ENCODE measurements at regions not wholly inside any gene's neighbourhood (a gene's known extent, or its start where the extent isn't known, plus 50 kb on each side); places are given as distances from the start of the nearest gene placed in this dataset.

DNA sequence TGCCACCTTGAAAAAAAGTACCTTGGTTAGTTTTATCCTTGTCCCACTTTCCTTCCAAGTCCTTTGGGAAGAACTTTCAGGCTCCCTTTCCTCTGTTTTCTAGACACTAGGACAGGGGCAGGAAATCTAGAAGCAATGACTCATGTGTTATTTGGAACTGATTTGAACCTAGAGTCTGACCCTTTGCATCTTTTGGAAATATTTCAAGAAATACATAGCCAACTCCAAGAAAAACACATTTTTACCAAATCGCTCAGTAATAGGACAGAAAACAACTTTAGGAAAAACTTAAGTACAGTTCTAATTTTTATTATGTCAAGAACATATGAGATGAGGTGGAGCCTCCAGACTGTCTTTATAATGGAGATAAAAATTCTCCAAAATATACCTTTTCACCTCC lies 292.4 kb downstream of the PTBP2 start:
- ChIA-PET CTCF (no interaction called here), POLR2A (no interaction called here)
- Mint-ChIP-seq H3K9me3 (no peaks in the 10 kb centered on the region), H3K36me3 (no peaks in the 10 kb centered on the region; the same call in 1 of the 2 replicates), H3K4me1 (peaks cover 10% of the 10 kb centered on the region), H3K4me3 (no peak overlapping the region), H3K27me3 (ENCODE audit: low read depth) (no peaks in the 10 kb centered on the region), H3K27ac (no peak overlapping the region)
- TF ChIP-seq, protein P1, sequence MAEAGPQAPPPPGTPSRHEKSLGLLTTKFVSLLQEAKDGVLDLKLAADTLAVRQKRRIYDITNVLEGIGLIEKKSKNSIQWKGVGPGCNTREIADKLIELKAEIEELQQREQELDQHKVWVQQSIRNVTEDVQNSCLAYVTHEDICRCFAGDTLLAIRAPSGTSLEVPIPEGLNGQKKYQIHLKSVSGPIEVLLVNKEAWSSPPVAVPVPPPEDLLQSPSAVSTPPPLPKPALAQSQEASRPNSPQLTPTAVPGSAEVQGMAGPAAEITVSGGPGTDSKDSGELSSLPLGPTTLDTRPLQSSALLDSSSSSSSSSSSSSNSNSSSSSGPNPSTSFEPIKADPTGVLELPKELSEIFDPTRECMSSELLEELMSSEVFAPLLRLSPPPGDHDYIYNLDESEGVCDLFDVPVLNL (CRISPR knock-in tag; IDR thresholded peaks at IDR 0.05; ENCODE audit: borderline replicate concordance, low read depth), result no peak
- TF ChIP-seq SOX15 (CRISPR knock-in tag; IDR thresholded peaks at IDR 0.05) (no peak), IRF2 (CRISPR knock-in tag; IDR thresholded peaks at IDR 0.05; ENCODE audit: borderline replicate concordance, low read depth) (no peak), CBFB (CRISPR knock-in tag; IDR thresholded peaks at IDR 0.05; ENCODE audit: low read depth) (no peak)
- no peak for ATAC-seq
- no peak for DNase-seq (ENCODE audit: low spot score)

- Mint-ChIP-seq H3K4me1 (peaks cover 11% of the 10 kb centered on the region), H3K36me3 (no peaks in the 10 kb centered on the region; the same call in 1 of the 2 replicates), H3K27ac (no peak overlapping the region), H3K9me3 (0 out of 2 replicates have a peak, but pooled peaks cover 2% of the 10 kb centered on the region), H3K27me3 (ENCODE audit: low read depth) (no peaks in the 10 kb centered on the region), H3K4me3 (no peak overlapping the region)
- CTCF ChIA-PET, result no interaction called here
- ATAC-seq (no peak), DNase-seq (ENCODE audit: low spot score) (no peak)
- POLR2A ChIA-PET, result no interaction called here
- TF ChIP-seq, protein P2, sequence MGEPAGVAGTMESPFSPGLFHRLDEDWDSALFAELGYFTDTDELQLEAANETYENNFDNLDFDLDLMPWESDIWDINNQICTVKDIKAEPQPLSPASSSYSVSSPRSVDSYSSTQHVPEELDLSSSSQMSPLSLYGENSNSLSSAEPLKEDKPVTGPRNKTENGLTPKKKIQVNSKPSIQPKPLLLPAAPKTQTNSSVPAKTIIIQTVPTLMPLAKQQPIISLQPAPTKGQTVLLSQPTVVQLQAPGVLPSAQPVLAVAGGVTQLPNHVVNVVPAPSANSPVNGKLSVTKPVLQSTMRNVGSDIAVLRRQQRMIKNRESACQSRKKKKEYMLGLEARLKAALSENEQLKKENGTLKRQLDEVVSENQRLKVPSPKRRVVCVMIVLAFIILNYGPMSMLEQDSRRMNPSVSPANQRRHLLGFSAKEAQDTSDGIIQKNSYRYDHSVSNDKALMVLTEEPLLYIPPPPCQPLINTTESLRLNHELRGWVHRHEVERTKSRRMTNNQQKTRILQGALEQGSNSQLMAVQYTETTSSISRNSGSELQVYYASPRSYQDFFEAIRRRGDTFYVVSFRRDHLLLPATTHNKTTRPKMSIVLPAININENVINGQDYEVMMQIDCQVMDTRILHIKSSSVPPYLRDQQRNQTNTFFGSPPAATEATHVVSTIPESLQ (CRISPR knock-in tag; IDR thresholded peaks at IDR 0.05), result no peak
- TF ChIP-seq NR1H2 (CRISPR knock-in tag; IDR thresholded peaks at IDR 0.05) (no peak), ZNF317 (CRISPR knock-in tag; IDR thresholded peaks at IDR 0.05; ENCODE audit: borderline replicate concordance, low read depth) (no peak), HMGA2 (CRISPR knock-in tag; IDR thresholded peaks at IDR 0.05) (no peak), MLX (CRISPR knock-in tag; IDR thresholded peaks at IDR 0.05) (no peak), GTF2I (CRISPR knock-in tag; conservative IDR thresholded peaks at IDR 0.05) (no peak)
- TF ChIP-seq, protein P3, sequence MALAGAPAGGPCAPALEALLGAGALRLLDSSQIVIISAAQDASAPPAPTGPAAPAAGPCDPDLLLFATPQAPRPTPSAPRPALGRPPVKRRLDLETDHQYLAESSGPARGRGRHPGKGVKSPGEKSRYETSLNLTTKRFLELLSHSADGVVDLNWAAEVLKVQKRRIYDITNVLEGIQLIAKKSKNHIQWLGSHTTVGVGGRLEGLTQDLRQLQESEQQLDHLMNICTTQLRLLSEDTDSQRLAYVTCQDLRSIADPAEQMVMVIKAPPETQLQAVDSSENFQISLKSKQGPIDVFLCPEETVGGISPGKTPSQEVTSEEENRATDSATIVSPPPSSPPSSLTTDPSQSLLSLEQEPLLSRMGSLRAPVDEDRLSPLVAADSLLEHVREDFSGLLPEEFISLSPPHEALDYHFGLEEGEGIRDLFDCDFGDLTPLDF (CRISPR knock-in tag; IDR thresholded peaks at IDR 0.05), result no peak
Measured at GRCh38 chr1:97014426-97014825, 292.8 kb downstream of the PTBP2 start.

DNA sequence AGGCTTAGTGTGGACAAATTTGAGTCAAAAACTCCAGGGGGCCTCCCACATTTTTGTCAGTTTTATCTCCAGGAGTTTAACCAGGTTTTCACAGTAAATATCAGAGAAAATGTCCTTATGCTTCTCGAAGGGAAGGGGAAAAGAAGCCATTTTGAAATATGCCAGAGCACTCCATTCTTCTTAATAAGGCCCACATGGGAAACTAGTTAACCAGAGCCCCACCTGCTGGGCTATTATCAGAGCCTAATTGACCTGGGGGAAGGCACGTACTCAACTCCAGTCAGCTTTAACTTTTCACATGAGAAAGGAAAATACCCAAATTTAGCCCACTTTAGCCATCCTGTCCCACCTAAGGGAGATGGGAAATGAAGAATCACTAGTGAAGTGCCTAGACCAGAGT lies 296.3 kb downstream of the PTBP2 start:
- Mint-ChIP-seq H3K27ac (no peak overlapping the region), H3K27me3 (ENCODE audit: low read depth) (no peaks in the 10 kb centered on the region), H3K4me3 (no peak overlapping the region), H3K36me3 (no peaks in the 10 kb centered on the region; the same call in 1 of the 2 replicates), H3K4me1 (peaks cover 12% of the 10 kb centered on the region), H3K9me3 (0 out of 2 replicates have a peak, but pooled peaks cover 3% of the 10 kb centered on the region)
- ATAC-seq (peak; percentile 80), DNase-seq (ENCODE audit: low spot score) (peak; percentile 23)
- POLR2A ChIA-PET, result no interaction called here
- CTCF ChIA-PET, result no interaction called here
- no peak for TF ChIP-seq ZNF671 (CRISPR knock-in tag; IDR thresholded peaks at IDR 0.05)
- TF ChIP-seq HMGA2 (CRISPR knock-in tag; IDR thresholded peaks at IDR 0.05), result no peak
- no peak for TF ChIP-seq ATF3 (CRISPR knock-in tag; conservative IDR thresholded peaks at IDR 0.05)
- no peak for TF ChIP-seq ZBTB21 (CRISPR knock-in tag; IDR thresholded peaks at IDR 0.05; ENCODE audit: borderline replicate concordance)
- TF ChIP-seq RORB (CRISPR knock-in tag; IDR thresholded peaks at IDR 0.05), result no peak
- TF ChIP-seq PREB (CRISPR knock-in tag; IDR thresholded peaks at IDR 0.05; ENCODE audit: borderline replicate concordance), result no peak
- TF ChIP-seq ZNF396 (CRISPR knock-in tag; IDR thresholded peaks at IDR 0.05; ENCODE audit: borderline replicate concordance), result no peak
- no peak for TF ChIP-seq OVOL2 (CRISPR knock-in tag; IDR thresholded peaks at IDR 0.05; ENCODE audit: borderline replicate concordance)
- TF ChIP-seq SMAD4 (CRISPR knock-in tag; IDR thresholded peaks at IDR 0.05), result no peak
- no peak for TF ChIP-seq SP1 (CRISPR knock-in tag; conservative IDR thresholded peaks at IDR 0.05)
- no peak for TF ChIP-seq ERG (CRISPR knock-in tag; IDR thresholded peaks at IDR 0.05)
- no peak for TF ChIP-seq FOXP1 (CRISPR knock-in tag; IDR thresholded peaks at IDR 0.05; ENCODE audit: borderline replicate concordance)
- no peak for TF ChIP-seq TCF7 (CRISPR knock-in tag; IDR thresholded peaks at IDR 0.05; ENCODE audit: low read depth)
- no peak for TF ChIP-seq GTF2I (CRISPR knock-in tag; conservative IDR thresholded peaks at IDR 0.05)

Data from WTC11 (cell line).